GM19238 (cell line): ENCODE measurements at regions not wholly inside any gene's neighbourhood (a gene's known extent, or its start where the extent isn't known, plus 50 kb on each side); places are given as distances from the start of the nearest gene placed in this dataset.
"Not testable (repeated sequence)": the region's sequence is repeated elsewhere in the genome, so short reads cannot be mapped to it uniquely, and the experiment has no call there.

Experiments used
- DNase-seq: peaks from one replicate; pipeline ENCODE4 v3.0.0; 2011; ENCODE audit warnings: low spot score; ENCODE audit not compliant: insufficient read length

GRCh38 chr1:67613479-67613878 lies 71.5 kb upstream of the GADD45A start:
- not testable (repeated sequence) for DNase-seq

DNA sequence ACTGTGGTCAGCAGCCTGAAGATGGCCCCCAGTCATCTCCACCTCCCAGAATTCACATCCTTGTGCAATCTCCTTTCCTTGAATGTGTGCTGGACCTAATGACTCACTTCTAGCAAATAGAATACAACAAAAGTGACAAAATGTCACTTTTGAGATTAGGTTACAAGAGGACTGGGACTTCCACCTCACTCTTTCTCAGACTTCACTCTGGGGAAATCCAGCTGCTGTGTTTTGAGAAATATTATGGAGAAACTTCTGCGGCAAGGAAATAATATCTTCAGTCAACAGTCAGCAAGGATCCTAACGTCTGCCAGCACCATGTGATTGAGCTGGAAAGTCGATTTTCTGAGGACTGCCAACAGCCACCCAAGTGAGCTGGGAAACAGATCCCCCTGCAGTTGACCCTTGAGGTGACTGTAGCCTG lies 70.5 kb upstream of the GADD45A start:
- DNase-seq: no peak

DNA sequence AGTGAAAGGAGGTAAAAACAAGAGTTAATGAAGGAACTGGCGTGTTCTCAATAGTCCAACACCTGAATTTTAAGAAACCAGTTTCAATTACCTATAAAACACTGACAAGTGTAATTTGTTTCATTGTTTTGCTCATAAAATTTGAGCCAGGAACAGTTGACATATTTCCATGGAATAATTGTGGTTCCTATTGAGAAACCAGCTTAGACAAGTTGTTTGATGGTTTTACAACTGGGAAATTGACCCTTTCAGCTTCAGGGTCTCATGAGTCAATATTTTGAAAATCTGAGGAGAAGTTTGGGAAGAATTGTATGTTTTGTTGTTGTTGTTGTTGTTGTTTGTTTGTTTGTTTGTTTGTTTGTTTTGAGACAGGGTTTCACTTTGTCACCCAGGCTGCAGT lies 69.1 kb upstream of the GADD45A start:
- DNase-seq: no peak

- DNase-seq: no peak
Observed at GRCh38 chr1:67616394-67616985, 68.5 kb upstream of the GADD45A start.

GRCh38 chr1:67618285-67619018 lies 66.5 kb upstream of the GADD45A start:
- no peak for DNase-seq

DNA sequence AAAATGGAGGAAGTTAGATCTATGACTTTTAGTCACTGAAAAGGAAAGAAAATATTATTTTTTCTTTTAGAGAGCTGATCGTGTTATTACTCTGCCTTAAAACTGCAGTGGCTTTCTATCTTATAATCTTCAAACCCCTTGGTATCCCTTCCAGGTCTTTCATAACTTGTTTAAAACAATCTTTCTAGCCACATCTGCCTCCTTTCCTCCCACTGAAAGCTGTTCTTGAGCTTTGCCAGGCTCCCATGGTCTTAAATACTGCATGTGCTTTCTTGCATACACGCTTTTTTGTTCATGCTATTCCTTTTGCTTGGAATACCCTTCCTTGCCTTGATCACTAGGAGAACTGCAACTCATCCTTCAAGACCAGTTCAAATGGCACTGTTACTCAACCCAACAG lies 65.9 kb upstream of the GADD45A start:
- no peak for DNase-seq

DNA sequence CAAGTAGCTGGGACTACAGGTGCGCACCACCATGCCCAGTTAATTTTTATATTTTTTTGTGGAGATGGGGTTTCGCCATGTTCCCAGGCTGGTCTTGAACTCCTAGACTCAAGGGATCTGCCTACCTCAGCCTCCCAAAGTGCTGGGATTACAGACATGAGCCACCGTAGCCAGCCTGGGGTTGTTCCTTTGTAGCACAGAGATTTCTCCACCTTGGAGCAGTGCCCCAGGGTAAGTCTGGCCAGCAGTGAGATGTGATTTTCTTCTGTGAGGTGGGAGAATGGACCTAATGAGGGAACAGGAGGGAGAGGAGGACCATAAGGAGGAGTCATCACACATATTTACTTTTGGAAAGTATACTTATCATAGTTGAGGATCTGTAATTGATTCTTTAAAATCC lies 61.1 kb upstream of the GADD45A start:
- no peak for DNase-seq

- DNase-seq: no peak
Observed at GRCh38 chr1:67624680-67625079, 60.3 kb upstream of the GADD45A start.

DNA sequence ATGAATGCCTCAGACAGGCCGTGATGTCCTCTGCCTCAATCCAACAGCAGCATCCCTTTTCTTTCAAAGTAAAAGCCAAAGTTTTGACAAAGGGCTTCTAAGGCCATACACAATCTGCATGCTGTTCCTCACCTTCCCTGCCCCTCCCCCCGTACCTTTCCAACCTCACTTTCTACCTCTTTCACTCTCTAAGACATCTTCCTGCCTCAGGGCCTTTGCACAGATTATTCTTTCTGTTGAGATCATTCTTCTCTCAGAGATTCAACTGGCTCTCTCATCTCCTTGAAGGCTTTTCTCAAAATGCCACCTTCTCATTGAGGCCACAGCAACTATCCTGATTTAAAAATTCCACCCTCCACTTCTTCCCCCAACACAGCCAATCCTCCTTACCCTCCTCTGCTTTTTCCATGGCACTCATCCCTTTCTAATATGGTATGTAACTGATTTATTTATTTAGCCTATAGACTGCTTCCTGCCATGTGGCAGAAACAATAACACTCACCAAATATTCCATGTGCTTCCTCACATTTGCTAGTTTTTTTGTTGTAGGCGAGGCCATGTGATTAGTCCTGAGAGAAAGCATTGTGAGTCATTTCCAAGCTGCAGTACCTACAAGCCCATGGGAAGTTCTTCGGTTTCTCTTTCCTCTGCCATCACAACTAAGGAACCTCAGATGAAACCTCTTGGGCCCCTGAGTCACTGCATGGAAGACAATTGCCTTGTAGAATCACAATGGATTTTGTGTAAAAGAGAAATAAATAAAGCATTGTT lies 58.7 kb upstream of the GADD45A start:
- DNase-seq: no peak

DNA sequence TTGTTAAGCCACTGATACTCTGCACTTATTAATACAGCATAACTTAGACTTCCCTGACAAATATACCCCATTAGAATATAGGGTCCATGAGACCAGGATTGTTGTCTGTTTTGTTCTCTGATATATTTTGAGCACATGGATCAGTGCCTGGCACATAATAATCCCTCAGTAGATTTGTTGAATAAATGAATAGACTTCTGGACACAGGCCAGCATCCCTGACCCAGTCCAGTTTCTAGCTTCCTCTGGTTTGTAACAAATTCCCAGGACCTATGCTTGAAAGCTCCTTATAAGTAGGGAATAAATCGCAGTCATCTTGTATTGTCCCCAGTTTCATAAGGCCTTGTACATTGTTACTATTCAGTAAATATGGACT lies 58.2 kb upstream of the GADD45A start:
- no peak for DNase-seq

GRCh38 chr1:67627336-67627735 lies 57.7 kb upstream of the GADD45A start:
- DNase-seq: no peak

- no peak for DNase-seq
Observed at GRCh38 chr1:67627906-67628305, 57.1 kb upstream of the GADD45A start.

- DNase-seq: no peak
Observed at GRCh38 chr1:67629370-67630075, 55.5 kb upstream of the GADD45A start.

DNA sequence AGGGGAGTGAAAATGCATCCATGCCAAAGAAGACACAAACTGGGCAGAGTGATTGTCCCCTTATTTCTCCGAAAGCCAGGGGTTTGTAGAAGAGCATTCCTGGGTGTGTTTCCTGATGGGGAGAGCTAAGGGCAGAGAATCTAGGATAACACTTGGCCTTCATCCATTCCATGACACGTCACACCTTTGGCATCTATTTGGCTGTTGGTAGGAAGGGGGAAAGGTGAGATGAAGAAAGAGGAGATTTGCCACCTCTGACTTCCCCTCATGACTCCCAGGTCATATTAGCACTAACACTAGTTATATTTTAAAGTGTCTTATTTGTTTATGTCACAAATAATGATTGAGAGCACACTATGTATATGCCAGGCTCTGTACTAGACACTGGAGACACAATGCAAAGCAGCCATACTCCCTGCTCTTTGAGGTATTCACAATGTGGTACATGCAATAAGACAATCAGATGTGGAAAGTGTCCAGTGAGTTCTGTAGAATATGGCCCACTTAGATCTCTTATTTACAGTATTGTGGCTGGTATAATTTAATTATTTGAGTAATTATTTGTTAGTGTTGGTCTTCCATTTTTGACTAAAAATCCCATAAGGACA lies 54.5 kb upstream of the GADD45A start:
- no peak for DNase-seq

DNA sequence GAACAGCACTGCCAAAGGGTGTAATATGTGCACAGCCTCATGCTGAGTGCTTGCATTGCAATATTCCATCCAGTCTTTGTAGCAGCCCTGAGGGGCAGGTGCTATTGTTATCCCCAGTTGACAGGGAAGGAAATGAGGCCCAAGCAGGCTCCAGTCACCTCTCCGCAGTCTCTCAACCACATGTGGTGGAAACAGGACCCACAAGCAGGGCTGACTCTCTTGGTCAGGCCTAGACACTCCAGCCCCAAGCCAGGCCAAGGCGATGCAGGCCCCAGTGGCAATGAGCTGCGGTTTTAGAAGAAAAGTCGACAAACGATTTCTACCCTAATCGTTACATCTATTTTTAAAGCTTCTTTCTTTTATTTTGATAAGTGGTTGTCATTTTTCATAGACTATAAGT lies 52.6 kb upstream of the GADD45A start:
- no peak for DNase-seq

- no peak for DNase-seq
Observed at GRCh38 chr1:67632811-67633655, 52.0 kb upstream of the GADD45A start.

GRCh38 chr1:67634396-67634935 lies 50.5 kb upstream of the GADD45A start:
- no peak for DNase-seq

DNA sequence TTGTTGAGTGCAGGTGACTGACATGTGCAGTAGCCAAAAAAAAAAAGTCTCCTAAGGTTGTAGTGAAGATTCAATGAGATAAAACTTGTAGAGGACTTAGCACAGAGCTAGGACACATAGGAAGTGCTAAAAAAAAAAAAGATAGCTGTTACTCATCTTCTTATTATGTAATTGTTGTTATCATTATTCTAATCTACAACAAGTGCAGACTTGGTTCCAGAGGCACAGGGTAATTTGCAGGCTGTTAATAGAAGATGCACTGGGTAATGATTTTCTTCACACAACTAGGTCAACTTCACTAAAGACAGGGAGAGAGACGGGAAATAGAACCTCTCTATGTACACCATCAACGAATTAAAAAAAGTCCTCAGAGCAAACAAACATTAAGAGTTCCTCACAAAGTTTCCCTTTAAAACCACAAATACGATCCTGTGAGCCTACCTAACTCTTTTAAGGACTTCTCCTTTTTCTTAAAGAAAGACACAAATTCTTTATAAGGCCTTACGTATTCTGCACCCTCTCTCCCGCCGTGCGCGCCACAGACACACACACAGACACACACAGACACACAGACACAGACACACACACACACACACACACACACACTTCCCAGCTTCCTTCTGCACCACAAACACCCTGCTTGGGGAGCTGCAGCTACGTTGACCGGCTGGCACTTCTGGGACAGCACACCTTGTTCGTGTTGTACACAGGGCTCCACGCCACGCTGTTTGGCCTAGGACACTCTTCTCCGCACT lies 49.8 kb upstream of the GADD45A start:
- no peak for DNase-seq
